Stromal cell of bone marrow (primary cell): ENCODE measurements at regions not wholly inside any gene's neighbourhood (a gene's known extent, or its start where the extent isn't known, plus 50 kb on each side); places are given as distances from the start of the nearest gene placed in this dataset.
"Not testable (repeated sequence)": the region's sequence is repeated elsewhere in the genome, so short reads cannot be mapped to it uniquely, and the experiment has no call there.

Experiments
- DNase-seq: peaks from one replicate; pipeline ENCODE4 v3.0.0-alpha.2; 2012; ENCODE audit warnings: low read depth

- DNase-seq: no peak
Measured at GRCh38 chr2:76008001-76008702, 297.4 kb upstream of the GCFC2 start.

GRCh38 chr2:76000425-76000824, 289.7 kb upstream of the GCFC2 start:
- no peak for DNase-seq

- no peak for DNase-seq
Measured at GRCh38 chr2:75998451-75998850, 287.7 kb upstream of the GCFC2 start.

GRCh38 chr2:75994759-75995158, 284.0 kb upstream of the GCFC2 start:
- no peak for DNase-seq

- not testable (repeated sequence) for DNase-seq
Measured at GRCh38 chr2:75988622-75989021, 277.9 kb upstream of the GCFC2 start.

GRCh38 chr2:75986617-75987016, 275.9 kb upstream of the GCFC2 start:
- no peak for DNase-seq

GRCh38 chr2:75982719-75983118, 272.0 kb upstream of the GCFC2 start:
- no peak for DNase-seq

GRCh38 chr2:75964646-75965045, 253.9 kb upstream of the GCFC2 start:
- no peak for DNase-seq

GRCh38 chr2:75960472-75961009, 249.8 kb upstream of the GCFC2 start:
- DNase-seq: no peak

- no peak for DNase-seq
Measured at GRCh38 chr2:75959724-75960471, 249.2 kb upstream of the GCFC2 start.

- no peak for DNase-seq
Measured at GRCh38 chr2:75954761-75955160, 244.0 kb upstream of the GCFC2 start.

- no peak for DNase-seq
Measured at GRCh38 chr2:75952173-75952572, 241.5 kb upstream of the GCFC2 start.

- no peak for DNase-seq
Measured at GRCh38 chr2:75949385-75950030, 238.8 kb upstream of the GCFC2 start.

GRCh38 chr2:75936311-75936710, 225.6 kb upstream of the GCFC2 start:
- no peak for DNase-seq

- DNase-seq: no peak
Measured at GRCh38 chr2:75932996-75933395, 222.3 kb upstream of the GCFC2 start.

- DNase-seq: no peak
Measured at GRCh38 chr2:75928093-75928492, 217.4 kb upstream of the GCFC2 start.

GRCh38 chr2:75925331-75926024, 214.8 kb upstream of the GCFC2 start:
- DNase-seq: no peak

- DNase-seq: no peak
Measured at GRCh38 chr2:75922191-75922590, 211.5 kb upstream of the GCFC2 start.

GRCh38 chr2:75920859-75921551, 210.3 kb upstream of the GCFC2 start:
- DNase-seq: no peak

- no peak for DNase-seq
Measured at GRCh38 chr2:75915851-75916634, 205.3 kb upstream of the GCFC2 start.
